Stimulated activated CD4-positive, alpha-beta T cell treated with anti-CD3 and anti-CD28 coated beads, TNF-alpha, amount 100 ng/mL, for 24 hours (primary cell): ENCODE measurements at regions not wholly inside any gene's neighbourhood (a gene's known extent, or its start where the extent isn't known, plus 50 kb on each side); places are given as distances from the start of the nearest gene placed in this dataset.
"Not testable (repeated sequence)": the region's sequence is repeated elsewhere in the genome, so short reads cannot be mapped to it uniquely, and the experiment has no call there.

Experiments
- DNase-seq, 3 experiments: peaks; one replicate each; pipeline ENCODE4 v3.0.0-alpha.2; 2020; ENCODE audit warnings: low read depth in 3 of 3

GRCh38 chr13:40042991-40043390 lies 387.5 kb downstream of the COG6 start:
- no peak for DNase-seq

GRCh38 chr13:40043764-40044163 lies 388.3 kb downstream of the COG6 start:
- no peak for DNase-seq

GRCh38 chr13:40047322-40047771 lies 391.9 kb downstream of the COG6 start:
- DNase-seq: no peak

DNA sequence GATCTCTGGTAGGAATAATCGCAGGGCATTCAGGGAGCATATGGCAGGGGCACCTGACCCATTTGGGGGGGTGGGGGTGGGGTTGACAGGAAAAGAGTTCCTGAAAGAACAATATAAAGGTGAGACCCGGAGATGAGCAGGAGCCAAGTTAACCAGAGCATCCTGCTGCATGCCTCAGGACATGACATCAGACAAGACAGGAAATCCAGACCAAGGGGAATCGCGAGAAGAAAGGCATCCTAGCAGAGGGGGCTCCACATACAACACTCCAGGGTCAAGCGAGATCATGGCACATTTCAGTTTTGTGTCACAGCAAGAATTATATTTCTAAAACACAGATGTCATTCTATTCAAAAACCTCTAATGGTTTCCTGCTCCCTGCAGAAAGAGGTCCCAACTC lies 393.1 kb downstream of the COG6 start:
- DNase-seq: no peak

DNA sequence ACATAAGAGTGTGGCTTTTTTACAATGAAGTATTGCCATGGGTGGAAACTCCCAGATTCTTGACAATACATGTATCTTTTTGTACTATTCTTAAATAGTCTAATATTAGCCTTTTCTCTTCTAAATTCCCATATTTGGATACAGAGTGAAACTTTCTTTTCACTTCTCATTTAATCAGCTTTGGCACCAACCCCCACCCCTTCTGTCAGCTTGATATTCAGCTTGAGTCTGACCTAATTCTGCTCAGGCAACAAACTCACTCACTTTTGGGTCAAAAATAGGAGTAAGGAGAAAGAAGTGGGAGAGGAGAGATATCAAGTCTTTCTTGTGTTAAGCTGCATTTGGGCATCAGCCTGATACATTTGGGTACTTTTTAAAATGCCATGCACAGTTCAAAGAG lies 397.5 kb downstream of the COG6 start:
- DNase-seq: no peak

DNA sequence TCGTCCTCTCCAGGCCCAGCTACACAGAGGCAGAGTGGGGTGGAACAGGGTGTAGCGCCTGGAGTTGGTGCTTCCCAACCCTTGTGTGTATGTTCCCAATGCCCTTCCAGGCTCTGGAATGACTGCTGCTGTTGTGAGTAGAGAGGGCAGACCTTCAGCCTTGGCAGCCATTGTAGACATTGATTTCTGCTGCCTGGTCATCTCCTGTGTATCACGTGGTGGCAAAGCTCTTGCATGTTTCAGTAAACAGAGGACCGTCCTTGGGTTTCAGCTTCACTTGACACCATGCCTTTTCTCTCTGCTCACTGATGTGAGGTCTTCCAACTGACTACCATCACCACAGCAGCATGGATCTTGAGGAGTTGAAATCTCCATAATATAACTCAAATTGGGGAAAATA lies 397.9 kb downstream of the COG6 start:
- DNase-seq: no peak

DNA sequence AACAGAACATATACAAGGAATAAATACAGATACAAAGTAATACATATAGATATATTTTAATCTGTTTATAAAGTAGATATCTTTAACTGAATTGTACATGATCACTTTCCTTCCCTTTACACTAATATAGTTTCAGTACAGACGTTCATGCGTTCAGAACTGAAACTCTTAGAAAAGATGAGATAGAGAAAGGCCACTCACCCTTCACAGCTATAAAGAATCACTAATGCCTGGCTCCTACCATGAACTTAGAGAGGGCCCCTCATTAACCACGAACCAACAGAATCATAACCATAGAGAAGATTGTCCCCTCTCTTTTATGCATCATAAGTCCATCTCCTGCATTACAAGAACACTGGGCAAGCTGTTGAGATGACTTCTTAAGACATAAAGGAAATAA lies 399.0 kb downstream of the COG6 start:
- not testable (repeated sequence) for DNase-seq

GRCh38 chr13:40056898-40057619 lies 401.6 kb downstream of the COG6 start:
- DNase-seq: no peak

- DNase-seq: no peak
Measured at GRCh38 chr13:40058757-40059236, 403.3 kb downstream of the COG6 start.

GRCh38 chr13:40059540-40060232 lies 404.2 kb downstream of the COG6 start:
- no peak for DNase-seq

GRCh38 chr13:40060296-40061007 lies 405.0 kb downstream of the COG6 start:
- DNase-seq: peak in 2 of 3 experiments; percentile 33 to 54

- no peak for DNase-seq
Measured at GRCh38 chr13:40061466-40062450, 406.3 kb downstream of the COG6 start.

GRCh38 chr13:40063278-40063698 lies 407.8 kb downstream of the COG6 start:
- no peak for DNase-seq

DNA sequence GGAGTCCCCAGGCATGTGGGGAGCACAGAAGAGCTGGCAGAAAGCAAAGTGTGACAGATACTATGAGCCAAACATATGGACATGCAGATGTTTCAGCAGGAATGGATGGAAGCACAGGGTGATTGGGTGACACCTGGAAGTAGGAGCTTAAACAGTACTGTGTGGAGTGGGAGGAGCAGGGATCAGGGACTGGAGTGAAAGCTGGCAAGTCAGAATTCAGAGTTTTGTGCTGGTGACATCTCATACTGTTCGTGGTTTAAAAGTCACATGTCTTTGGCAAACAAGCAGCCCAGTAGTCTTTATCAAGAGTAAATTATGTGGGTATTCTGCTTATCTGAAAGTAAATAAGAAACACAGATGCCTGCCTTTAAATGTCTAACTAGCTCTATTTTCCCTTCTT lies 408.2 kb downstream of the COG6 start:
- DNase-seq: no peak

GRCh38 chr13:40064154-40065097 lies 409.0 kb downstream of the COG6 start:
- DNase-seq: no peak

- DNase-seq: peak; percentile 44 to 66 (median 56)
Measured at GRCh38 chr13:40069173-40070044, 413.9 kb downstream of the COG6 start.

GRCh38 chr13:40070357-40070756 lies 414.9 kb downstream of the COG6 start:
- no peak for DNase-seq

DNA sequence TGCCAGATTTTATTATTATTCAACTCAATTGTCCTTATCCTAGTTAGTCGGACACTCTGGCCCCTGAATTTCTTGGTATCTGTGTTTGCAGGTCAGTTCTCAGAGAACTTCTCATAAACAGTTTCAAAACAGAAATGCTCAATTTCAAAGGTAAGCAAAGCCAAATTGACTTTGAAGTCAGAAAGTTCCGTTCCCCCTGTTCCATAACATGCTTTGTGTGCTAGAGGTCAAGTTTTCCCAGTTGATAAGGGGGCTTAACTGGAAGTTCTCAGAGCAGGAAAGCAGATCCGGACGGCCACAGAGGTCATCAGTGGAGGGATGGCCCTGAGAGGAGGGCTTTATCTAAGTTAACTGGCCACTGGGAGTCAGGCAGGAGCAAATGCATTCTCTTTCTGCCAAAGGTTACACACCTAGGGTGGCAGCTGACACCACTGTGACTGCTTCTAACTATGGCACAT lies 417.2 kb downstream of the COG6 start:
- no peak for DNase-seq

GRCh38 chr13:40074338-40074737 lies 418.9 kb downstream of the COG6 start:
- DNase-seq: no peak
